Liver (tissue), 3 donors: ENCODE measurements at regions not wholly inside any gene's neighbourhood (a gene's known extent, or its start where the extent isn't known, plus 50 kb on each side); places are given as distances from the start of the nearest gene placed in this dataset.

Experiments
- HNF4G ChIP-seq: IDR thresholded peaks from 2 replicates; pipeline ENCODE4 v1.6.1; 2016; ENCODE audit warnings: antibody characterized with exemption
- RAD21 ChIP-seq, 2 donors: IDR thresholded peaks; 2 replicates each; pipeline ENCODE4 v1.6.1; 2016; ENCODE audit warnings: antibody characterized with exemption in 2 of 2, mild to moderate bottlenecking in 2 of 2
- SP1 ChIP-seq: IDR thresholded peaks from 2 replicates; pipeline ENCODE4 v1.6.1; 2018; ENCODE audit warnings: antibody characterized with exemption, mild to moderate bottlenecking
- TF ChIP-seq, protein P1 (sequence below): fragments of 150-350 bp; IDR thresholded peaks from 2 replicates; pipeline ENCODE4 v1.5.1; 2017; ENCODE audit warnings: improper control_type of control experiment, low read depth, low read length; ENCODE audit not compliant: missing input control
- TF ChIP-seq, protein P2 (sequence below): IDR thresholded peaks from 2 replicates; pipeline ENCODE4 v1.6.1; 2016; ENCODE audit warnings: antibody characterized with exemption, mild to moderate bottlenecking
- donor health status: healthy.
- donor health status: healthy.

DNA sequence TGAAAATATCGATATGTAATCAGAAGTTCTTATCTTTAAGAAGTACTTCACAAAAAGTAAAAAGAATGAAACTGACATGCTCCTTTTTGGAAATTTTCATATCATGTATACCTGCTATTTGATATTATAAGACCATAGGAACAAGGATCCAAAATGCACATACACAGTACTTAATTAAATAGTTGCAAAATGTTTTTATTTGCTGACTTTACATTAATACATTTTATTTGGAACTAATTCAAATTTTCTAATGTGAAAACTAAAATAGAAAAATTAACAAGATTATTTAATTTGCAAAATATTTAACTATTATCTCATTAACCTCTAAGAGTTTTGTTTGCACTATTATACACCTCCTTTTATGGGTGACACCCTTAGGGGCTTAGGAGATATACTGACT lies 155.0 kb downstream of the TRAM1L1 start:
- TF ChIP-seq, protein P1, sequence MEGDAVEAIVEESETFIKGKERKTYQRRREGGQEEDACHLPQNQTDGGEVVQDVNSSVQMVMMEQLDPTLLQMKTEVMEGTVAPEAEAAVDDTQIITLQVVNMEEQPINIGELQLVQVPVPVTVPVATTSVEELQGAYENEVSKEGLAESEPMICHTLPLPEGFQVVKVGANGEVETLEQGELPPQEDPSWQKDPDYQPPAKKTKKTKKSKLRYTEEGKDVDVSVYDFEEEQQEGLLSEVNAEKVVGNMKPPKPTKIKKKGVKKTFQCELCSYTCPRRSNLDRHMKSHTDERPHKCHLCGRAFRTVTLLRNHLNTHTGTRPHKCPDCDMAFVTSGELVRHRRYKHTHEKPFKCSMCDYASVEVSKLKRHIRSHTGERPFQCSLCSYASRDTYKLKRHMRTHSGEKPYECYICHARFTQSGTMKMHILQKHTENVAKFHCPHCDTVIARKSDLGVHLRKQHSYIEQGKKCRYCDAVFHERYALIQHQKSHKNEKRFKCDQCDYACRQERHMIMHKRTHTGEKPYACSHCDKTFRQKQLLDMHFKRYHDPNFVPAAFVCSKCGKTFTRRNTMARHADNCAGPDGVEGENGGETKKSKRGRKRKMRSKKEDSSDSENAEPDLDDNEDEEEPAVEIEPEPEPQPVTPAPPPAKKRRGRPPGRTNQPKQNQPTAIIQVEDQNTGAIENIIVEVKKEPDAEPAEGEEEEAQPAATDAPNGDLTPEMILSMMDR, result no peak
- no peak for TF ChIP-seq RAD21 (IDR thresholded peaks at IDR 0.05)
- no peak for TF ChIP-seq HNF4G
- no peak for TF ChIP-seq SP1
- TF ChIP-seq, protein P2, sequence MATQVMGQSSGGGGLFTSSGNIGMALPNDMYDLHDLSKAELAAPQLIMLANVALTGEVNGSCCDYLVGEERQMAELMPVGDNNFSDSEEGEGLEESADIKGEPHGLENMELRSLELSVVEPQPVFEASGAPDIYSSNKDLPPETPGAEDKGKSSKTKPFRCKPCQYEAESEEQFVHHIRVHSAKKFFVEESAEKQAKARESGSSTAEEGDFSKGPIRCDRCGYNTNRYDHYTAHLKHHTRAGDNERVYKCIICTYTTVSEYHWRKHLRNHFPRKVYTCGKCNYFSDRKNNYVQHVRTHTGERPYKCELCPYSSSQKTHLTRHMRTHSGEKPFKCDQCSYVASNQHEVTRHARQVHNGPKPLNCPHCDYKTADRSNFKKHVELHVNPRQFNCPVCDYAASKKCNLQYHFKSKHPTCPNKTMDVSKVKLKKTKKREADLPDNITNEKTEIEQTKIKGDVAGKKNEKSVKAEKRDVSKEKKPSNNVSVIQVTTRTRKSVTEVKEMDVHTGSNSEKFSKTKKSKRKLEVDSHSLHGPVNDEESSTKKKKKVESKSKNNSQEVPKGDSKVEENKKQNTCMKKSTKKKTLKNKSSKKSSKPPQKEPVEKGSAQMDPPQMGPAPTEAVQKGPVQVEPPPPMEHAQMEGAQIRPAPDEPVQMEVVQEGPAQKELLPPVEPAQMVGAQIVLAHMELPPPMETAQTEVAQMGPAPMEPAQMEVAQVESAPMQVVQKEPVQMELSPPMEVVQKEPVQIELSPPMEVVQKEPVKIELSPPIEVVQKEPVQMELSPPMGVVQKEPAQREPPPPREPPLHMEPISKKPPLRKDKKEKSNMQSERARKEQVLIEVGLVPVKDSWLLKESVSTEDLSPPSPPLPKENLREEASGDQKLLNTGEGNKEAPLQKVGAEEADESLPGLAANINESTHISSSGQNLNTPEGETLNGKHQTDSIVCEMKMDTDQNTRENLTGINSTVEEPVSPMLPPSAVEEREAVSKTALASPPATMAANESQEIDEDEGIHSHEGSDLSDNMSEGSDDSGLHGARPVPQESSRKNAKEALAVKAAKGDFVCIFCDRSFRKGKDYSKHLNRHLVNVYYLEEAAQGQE, result no peak
